A549 (cell line): ENCODE measurements at regions not wholly inside any gene's neighbourhood (a gene's known extent, or its start where the extent isn't known, plus 50 kb on each side); places are given as distances from the start of the nearest gene placed in this dataset.

Source experiments
- ATAC-seq, 2 experiments: fragments of 200-7000 bp in 1 of 2; fragments of >200 bp in 1 of 2; cut with Nextera tagmentation in 1 of 2; cut with Tn5 transposase in 1 of 2; 3 replicates each; pipeline versions ENCODE4 v1.8.0 to v1.9.1; 2018 to 2020; ENCODE audit warnings: mild to moderate bottlenecking in 1 of 2, moderate library complexity in 1 of 2
- CTCF ChIA-PET: fragments of 300-600 bp; sonication (Branson Sonifier 250); formaldehyde crosslinking; extraction: SDS; loops from one replicate; lab custom pipeline; 2021; ENCODE audit warnings: antibody characterized with exemption, inconsistent platforms; lab: Yijun Ruan, JAX
- POLR2A ChIA-PET: fragments of 350-600 bp; formaldehyde crosslinking; extraction: SDS; loops from one replicate; lab custom pipeline; 2021; ENCODE audit warnings: antibody characterized with exemption, inconsistent platforms; lab: Yijun Ruan, JAX
- DNase-seq, 2 experiments: peaks; one replicate each; pipeline versions ENCODE4 v3.0.0 to v3.0.0-alpha.2; 2011 to 2016; ENCODE audit warnings: low read depth in 1 of 2, low spot score in 1 of 2
- FAIRE-seq: peaks from 2 replicates; lab custom pipeline; 2011; peaks lifted over from hg19 to GRCh38; lab: Jason Lieb, UNC
- H3K27ac ChIP-seq, 2 experiments: fragments of >200 bp; sonication (Bioruptor Twin); formaldehyde crosslinking; 3 replicates each; pipeline ENCODE4 v1.5.1; 2016 to 2017
- H3K4me1 ChIP-seq: fragments of >200 bp; sonication (Bioruptor Twin); formaldehyde crosslinking; 3 replicates; pipeline ENCODE4 v1.6.1; 2016
- H3K4me2 ChIP-seq: fragments of >200 bp; sonication (Bioruptor Twin); formaldehyde crosslinking; 3 replicates; pipeline ENCODE4 v1.6.1; 2016
- H3K4me3 ChIP-seq: fragments of >200 bp; sonication (Bioruptor Twin); formaldehyde crosslinking; 3 replicates; pipeline ENCODE4 v1.5.1; 2016
- H3K9me3 ChIP-seq: fragments of >200 bp; sonication (Bioruptor Twin); formaldehyde crosslinking; 3 replicates; pipeline ENCODE4 v1.6.1; 2016
- CBX2 ChIP-seq: fragments of 200-600 bp; sonication (generic); IDR thresholded peaks from 2 replicates; pipeline ENCODE4 v1.6.1; 2016; ENCODE audit warnings: low read depth, mild to moderate bottlenecking, borderline replicate concordance
- CHD4 ChIP-seq: fragments of 200-600 bp; sonication (generic); IDR thresholded peaks from 2 replicates; pipeline ENCODE4 v1.6.1; 2016; ENCODE audit warnings: antibody characterized with exemption, mild to moderate bottlenecking, borderline replicate concordance
- CTCF ChIP-seq: fragments of >200 bp; sonication (Bioruptor Twin); formaldehyde crosslinking; IDR thresholded peaks from 3 replicates; pipeline ENCODE4 v1.5.1; 2016
- EP300 ChIP-seq, 2 experiments: fragments of >200 bp; sonication (Bioruptor Twin); formaldehyde crosslinking; IDR thresholded peaks; 2 replicates in 1 of 2; 3 replicates in 1 of 2; pipeline ENCODE4 v1.6.1; 2016 to 2017
- ESRRA ChIP-seq: fragments of 150-350 bp; IDR thresholded peaks from 2 replicates; pipeline ENCODE4 v1.6.1; 2014; ENCODE audit warnings: mild to moderate bottlenecking, low read length, borderline replicate concordance
- GATA3 ChIP-seq: IDR thresholded peaks from 2 replicates; pipeline ENCODE4 v1.6.1; 2012; ENCODE audit warnings: borderline replicate concordance
- HDAC2 ChIP-seq: fragments of 200-600 bp; sonication (generic); IDR thresholded peaks from 2 replicates; pipeline ENCODE4 v1.6.1; 2016
- HOXB5 ChIP-seq: fragments of 250-450 bp; sonication (Bioruptor Pico); IDR thresholded peaks from 2 replicates; pipeline ENCODE4 v1.5.0; 2020; ENCODE audit warnings: mild to moderate bottlenecking, moderate library complexity
- MYC ChIP-seq: IDR thresholded peaks from 2 replicates; pipeline ENCODE4 v1.6.1; 2012; ENCODE audit warnings: mild to moderate bottlenecking, inconsistent platforms, low read length, improper control_type of control experiment, borderline replicate concordance
- NPAS2 ChIP-seq: fragments of 250-450 bp; sonication (Bioruptor Pico); IDR thresholded peaks from 2 replicates; pipeline ENCODE4 v1.8.0; 2022; ENCODE audit warnings: mild to moderate bottlenecking, moderate library complexity, borderline replicate concordance
- PHF8 ChIP-seq: fragments of 200-600 bp; sonication (generic); IDR thresholded peaks from 2 replicates; pipeline ENCODE4 v1.6.1; 2016; ENCODE audit warnings: low read depth, mild to moderate bottlenecking, antibody characterized with exemption, moderate library complexity, borderline replicate concordance
- REST ChIP-seq: fragments of 200-600 bp; sonication (generic); IDR thresholded peaks from 2 replicates; pipeline ENCODE4 v1.6.1; 2016; ENCODE audit warnings: antibody characterized with exemption, mild to moderate bottlenecking, moderate library complexity
- RNF2 ChIP-seq: fragments of 200-600 bp; sonication (generic); IDR thresholded peaks from 2 replicates; pipeline ENCODE4 v1.6.1; 2016; ENCODE audit warnings: low read depth, mild to moderate bottlenecking, antibody characterized with exemption, moderate library complexity, borderline replicate concordance
- SMC3 ChIP-seq: fragments of >200 bp; sonication (Bioruptor Twin); formaldehyde crosslinking; IDR thresholded peaks from 3 replicates; pipeline ENCODE4 v1.6.1; 2018; ENCODE audit warnings: inconsistent platforms
- SREBF2 ChIP-seq: fragments of 450-650 bp; IDR thresholded peaks from 2 replicates; pipeline ENCODE4 v1.6.1; 2014; ENCODE audit warnings: mild to moderate bottlenecking, moderate library complexity
- TFCP2L1 ChIP-seq: fragments of 250-450 bp; sonication (Bioruptor Pico); IDR thresholded peaks from 2 replicates; pipeline ENCODE4 v1.5.0; 2021; ENCODE audit warnings: mild to moderate bottlenecking
- TP53 ChIP-seq: fragments of 250-450 bp; sonication (Bioruptor Pico); IDR thresholded peaks from 2 replicates; pipeline ENCODE4 v1.5.0; 2021; ENCODE audit warnings: mild to moderate bottlenecking, moderate library complexity
- ZC3H11A ChIP-seq: fragments of 450-650 bp; IDR thresholded peaks from 2 replicates; pipeline ENCODE4 v1.6.1; 2014; ENCODE audit warnings: antibody characterized with exemption, mild to moderate bottlenecking
- WGBS: methylation state at CpG from one replicate; pipeline ENCODE4 v1.1.6; 2017; ENCODE audit errors: missing lambda C conversion rate; 5-methylcytosine and 5-hydroxymethylcytosine counted together
- TF ChIP-seq, protein P1 (sequence below): fragments of 450-650 bp; IDR thresholded peaks from 2 replicates; pipeline ENCODE4 v1.6.1; 2014; ENCODE audit warnings: antibody characterized with exemption
- TF ChIP-seq, protein P2 (sequence below): IDR thresholded peaks from 2 replicates; pipeline ENCODE4 v1.6.1; 2012
- TF ChIP-seq, protein P3 (sequence below): fragments of 150-350 bp; IDR thresholded peaks from 2 replicates; pipeline ENCODE4 v1.6.1; 2014; ENCODE audit warnings: low read depth, mild to moderate bottlenecking, low read length
- TF ChIP-seq, protein P4 (sequence below): IDR thresholded peaks from 2 replicates; pipeline ENCODE4 v1.6.1; 2012; ENCODE audit warnings: low read depth, borderline replicate concordance

GRCh38 chr4:180913750-180914149, 1329.5 kb upstream of the TENM3 start:
- ATAC-seq (no peak), FAIRE-seq (no peak)
- ChIA-PET POLR2A (no interaction called here), CTCF (no interaction called here)
- H3K4me3 ChIP-seq, result no peak overlapping the region
- no peak overlapping the region for H3K27ac ChIP-seq
- no peak for TF ChIP-seq PHF8
- TF ChIP-seq HDAC2, result no peak
- no peak for TF ChIP-seq MYC
- TF ChIP-seq, all 56 proteins: peak for 0
- Histone ChIP-seq H3K9me3 (no peaks in the 10 kb centered on the region), H3K4me1 (no peaks in the 10 kb centered on the region), H3K4me2 (no peak overlapping the region)
- WGBS, result 15% methylated on average over 1 of the region's 1 CpG
- DNase-seq, result no peak

DNA sequence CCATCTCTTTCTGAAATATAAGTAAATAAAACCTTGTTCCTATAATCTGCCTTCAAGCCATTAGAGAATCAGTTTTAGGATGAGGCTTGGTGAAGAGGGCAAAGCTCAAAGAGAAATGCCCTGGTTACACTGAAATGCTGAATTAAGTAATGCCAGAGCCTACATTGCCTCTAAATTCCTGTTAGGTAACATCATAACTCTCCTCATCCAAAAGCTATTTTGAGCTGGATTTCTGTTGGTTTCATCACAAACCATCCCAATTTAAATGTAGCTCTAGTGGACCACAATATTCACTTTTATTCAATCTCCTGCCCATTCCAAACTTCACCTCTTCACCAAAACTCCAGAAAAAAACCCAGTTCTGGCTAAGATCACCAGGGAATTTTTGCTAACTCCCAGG, 1319.7 kb upstream of the TENM3 start:
- no peak for TF ChIP-seq ESRRA
- TF ChIP-seq TP53 (CRISPR knock-in tag), result no peak
- TF ChIP-seq RNF2, result no peak
- TF ChIP-seq REST, result no peak
- TF ChIP-seq, protein P1, sequence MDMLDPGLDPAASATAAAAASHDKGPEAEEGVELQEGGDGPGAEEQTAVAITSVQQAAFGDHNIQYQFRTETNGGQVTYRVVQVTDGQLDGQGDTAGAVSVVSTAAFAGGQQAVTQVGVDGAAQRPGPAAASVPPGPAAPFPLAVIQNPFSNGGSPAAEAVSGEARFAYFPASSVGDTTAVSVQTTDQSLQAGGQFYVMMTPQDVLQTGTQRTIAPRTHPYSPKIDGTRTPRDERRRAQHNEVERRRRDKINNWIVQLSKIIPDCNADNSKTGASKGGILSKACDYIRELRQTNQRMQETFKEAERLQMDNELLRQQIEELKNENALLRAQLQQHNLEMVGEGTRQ, result no peak
- TF ChIP-seq SMC3, result no peak
- TF ChIP-seq TFCP2L1, result no peak
- TF ChIP-seq EP300 (IDR thresholded peaks at IDR 0.05), result no peak
- TF ChIP-seq, protein P2, sequence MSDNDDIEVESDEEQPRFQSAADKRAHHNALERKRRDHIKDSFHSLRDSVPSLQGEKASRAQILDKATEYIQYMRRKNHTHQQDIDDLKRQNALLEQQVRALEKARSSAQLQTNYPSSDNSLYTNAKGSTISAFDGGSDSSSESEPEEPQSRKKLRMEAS, result no peak
- TF ChIP-seq CHD4, result no peak
- no peak for TF ChIP-seq CTCF
- no peak for TF ChIP-seq HOXB5
- TF ChIP-seq GATA3, result no peak
- no peaks in the 10 kb centered on the region for H3K9me3 ChIP-seq
- no peak for DNase-seq
- ChIA-PET CTCF (no interaction called here), POLR2A (interaction anchor here (0.9 kb wide), 1 partner anchor 20 kb away, joined by 5 read pairs; no protein-coding TSS in a partner anchor)
- H3K4me2 ChIP-seq, result no peak overlapping the region
- no peak overlapping the region for H3K27ac ChIP-seq
- FAIRE-seq, result no peak
- H3K4me3 ChIP-seq, result no peak overlapping the region
- ATAC-seq, result no peak
- no peaks in the 10 kb centered on the region for H3K4me1 ChIP-seq

- Histone ChIP-seq H3K4me2 (no peak overlapping the region), H3K27ac (no peak overlapping the region), H3K4me3 (no peak overlapping the region), H3K4me1 (no peaks in the 10 kb centered on the region), H3K9me3 (no peaks in the 10 kb centered on the region)
- CTCF ChIA-PET, result no interaction called here
- POLR2A ChIA-PET, result no interaction called here
- 2% methylated on average over 3 of the region's 3 CpGs for WGBS
- FAIRE-seq, result no peak
- DNase-seq, result no peak
- ATAC-seq, result no peak
- no peak for TF ChIP-seq REST
- TF ChIP-seq, protein P3, sequence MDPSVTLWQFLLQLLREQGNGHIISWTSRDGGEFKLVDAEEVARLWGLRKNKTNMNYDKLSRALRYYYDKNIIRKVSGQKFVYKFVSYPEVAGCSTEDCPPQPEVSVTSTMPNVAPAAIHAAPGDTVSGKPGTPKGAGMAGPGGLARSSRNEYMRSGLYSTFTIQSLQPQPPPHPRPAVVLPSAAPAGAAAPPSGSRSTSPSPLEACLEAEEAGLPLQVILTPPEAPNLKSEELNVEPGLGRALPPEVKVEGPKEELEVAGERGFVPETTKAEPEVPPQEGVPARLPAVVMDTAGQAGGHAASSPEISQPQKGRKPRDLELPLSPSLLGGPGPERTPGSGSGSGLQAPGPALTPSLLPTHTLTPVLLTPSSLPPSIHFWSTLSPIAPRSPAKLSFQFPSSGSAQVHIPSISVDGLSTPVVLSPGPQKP, result no peak
- TF ChIP-seq ZC3H11A, result no peak
- TF ChIP-seq, protein P2, result no peak
- TF ChIP-seq CBX2, result no peak
- no peak for TF ChIP-seq SREBF2
- no peak for TF ChIP-seq NPAS2 (CRISPR knock-in tag)
- TF ChIP-seq, protein P4, sequence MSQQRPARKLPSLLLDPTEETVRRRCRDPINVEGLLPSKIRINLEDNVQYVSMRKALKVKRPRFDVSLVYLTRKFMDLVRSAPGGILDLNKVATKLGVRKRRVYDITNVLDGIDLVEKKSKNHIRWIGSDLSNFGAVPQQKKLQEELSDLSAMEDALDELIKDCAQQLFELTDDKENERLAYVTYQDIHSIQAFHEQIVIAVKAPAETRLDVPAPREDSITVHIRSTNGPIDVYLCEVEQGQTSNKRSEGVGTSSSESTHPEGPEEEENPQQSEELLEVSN, result no peak
These were observed 1317.4 kb upstream of the TENM3 start for GRCh38 chr4:180925805-180926204.
